Parathyroid adenoma (tissue), 2 donors: ENCODE measurements at regions not wholly inside any gene's neighbourhood (a gene's known extent, or its start where the extent isn't known, plus 50 kb on each side); places are given as distances from the start of the nearest gene placed in this dataset.

Source experiments
- H2AFZ ChIP-seq: fragments of 300-600 bp; sonication (generic); one replicate; pipeline ENCODE4 v1.7.0; 2017; ENCODE audit warnings: antibody characterized with exemption, mild to moderate bottlenecking
- H3K27ac ChIP-seq: fragments of 300-600 bp; sonication (generic); one replicate; pipeline ENCODE4 v1.7.0; 2017
- H3K27me3 ChIP-seq: fragments of 300-600 bp; sonication (generic); one replicate; pipeline ENCODE4 v1.7.0; 2017; ENCODE audit warnings: low read length; ENCODE audit not compliant: control insufficient read depth, insufficient read depth
- H3K36me3 ChIP-seq: fragments of 300-600 bp; sonication (generic); one replicate; pipeline ENCODE4 v1.7.0; 2017; ENCODE audit warnings: low read length; ENCODE audit not compliant: control insufficient read depth, insufficient read depth
- H3K4me1 ChIP-seq: fragments of 300-600 bp; sonication (generic); one replicate; pipeline ENCODE4 v1.7.0; 2017; ENCODE audit warnings: control low read depth
- H3K4me2 ChIP-seq: fragments of 300-600 bp; sonication (generic); one replicate; pipeline ENCODE4 v1.7.0; 2017; ENCODE audit warnings: low read length
- H3K4me3 ChIP-seq: fragments of 300-600 bp; sonication (generic); one replicate; pipeline ENCODE4 v1.7.0; 2017; ENCODE audit warnings: low read depth, low read length
- H3K79me2 ChIP-seq: fragments of 300-600 bp; sonication (generic); one replicate; pipeline ENCODE4 v1.7.0; 2017; ENCODE audit warnings: control low read depth
- H3K9ac ChIP-seq: fragments of 300-600 bp; sonication (generic); one replicate; pipeline ENCODE4 v1.7.0; 2017; ENCODE audit warnings: mild to moderate bottlenecking
- H3K9me3 ChIP-seq: fragments of 300-600 bp; sonication (generic); one replicate; pipeline ENCODE4 v1.7.0; 2017; ENCODE audit warnings: low read length; ENCODE audit not compliant: control insufficient read depth
- CTCF ChIP-seq: fragments of 300-600 bp; sonication (generic); IDR thresholded peaks from one replicate; pipeline ENCODE4 v1.7.0; 2017; ENCODE audit warnings: antibody characterized with exemption, mild to moderate bottlenecking
- donor health status: primary hyperparathyroidism.

- Histone ChIP-seq H3K9me3 (no peaks in the 10 kb centered on the region), H3K4me3 (no peak overlapping the region), H3K4me1 (no peaks in the 10 kb centered on the region), H3K27ac (no peak overlapping the region), H3K9ac (no peak overlapping the region), H3K79me2 (no peaks in the 10 kb centered on the region), H3K27me3 (no peaks in the 10 kb centered on the region), H2AFZ (no peak overlapping the region), H3K36me3 (no peaks in the 10 kb centered on the region), H3K4me2 (no peak overlapping the region)
- no peak for TF ChIP-seq CTCF
These were observed 244.9 kb upstream of the KLF6 start for GRCh38 chr10:4029866-4030265.

GRCh38 chr10:4028854-4029583 is 244.0 kb upstream of the KLF6 start:
- Histone ChIP-seq H3K4me3 (no peak overlapping the region), H3K36me3 (no peaks in the 10 kb centered on the region), H3K9me3 (no peaks in the 10 kb centered on the region), H3K4me2 (no peak overlapping the region), H2AFZ (no peak overlapping the region), H3K9ac (no peak overlapping the region), H3K4me1 (no peaks in the 10 kb centered on the region), H3K79me2 (no peaks in the 10 kb centered on the region), H3K27ac (no peak overlapping the region), H3K27me3 (no peaks in the 10 kb centered on the region)
- no peak for TF ChIP-seq CTCF

- Histone ChIP-seq H2AFZ (no peak overlapping the region), H3K36me3 (no peaks in the 10 kb centered on the region), H3K27ac (no peak overlapping the region), H3K9ac (no peak overlapping the region), H3K4me3 (no peak overlapping the region), H3K79me2 (no peaks in the 10 kb centered on the region), H3K4me2 (no peak overlapping the region), H3K9me3 (no peaks in the 10 kb centered on the region), H3K4me1 (no peaks in the 10 kb centered on the region), H3K27me3 (no peaks in the 10 kb centered on the region)
- no peak for TF ChIP-seq CTCF
These were observed 243.0 kb upstream of the KLF6 start for GRCh38 chr10:4028027-4028471.

- Histone ChIP-seq H3K9ac (no peak overlapping the region), H3K36me3 (no peaks in the 10 kb centered on the region), H3K9me3 (no peaks in the 10 kb centered on the region), H3K27me3 (no peaks in the 10 kb centered on the region), H3K4me1 (no peaks in the 10 kb centered on the region), H3K79me2 (no peaks in the 10 kb centered on the region), H3K27ac (no peak overlapping the region), H3K4me2 (no peak overlapping the region), H3K4me3 (no peak overlapping the region), H2AFZ (no peak overlapping the region)
- no peak for TF ChIP-seq CTCF
These were observed 240.3 kb upstream of the KLF6 start for GRCh38 chr10:4025339-4025738.
